DOHH2 (cell line): ENCODE measurements at regions not wholly inside any gene's neighbourhood (a gene's known extent, or its start where the extent isn't known, plus 50 kb on each side); places are given as distances from the start of the nearest gene placed in this dataset.

Experiments
- CTCF ChIP-seq: fragments of 200-600 bp; sonication (generic); IDR thresholded peaks from one replicate; pipeline ENCODE4 v1.5.1; 2014; ENCODE audit warnings: antibody characterized with exemption, mild to moderate bottlenecking, low read depth, low read length; ENCODE audit not compliant: poor library complexity, severe bottlenecking
- EZH2phosphoT487 ChIP-seq: fragments of 200-600 bp; sonication (generic); IDR thresholded peaks from 2 replicates; pipeline ENCODE4 v1.6.1; 2017; ENCODE audit warnings: borderline replicate concordance, mild to moderate bottlenecking, antibody characterized with exemption, low read length, moderate library complexity, mixed read lengths

- TF ChIP-seq CTCF (no peak), EZH2phosphoT487 (no peak)
Measured at GRCh38 chr12:131620946-131621681, 89.8 kb upstream of the SFSWAP start.
